K562 (cell line): ENCODE measurements at regions not wholly inside any gene's neighbourhood (a gene's known extent, or its start where the extent isn't known, plus 50 kb on each side); places are given as distances from the start of the nearest gene placed in this dataset.

ENCODE experiments used
- ATAC-seq: fragments of 200-7000 bp; cut with Tn5 transposase; 3 replicates; pipeline ENCODE4 v1.9.1; 2020; ENCODE audit warnings: moderate library complexity
- BruUV-seq: library from RNA; stranded (reverse); fragments of 400-500 nt; replicated peaks from 2 replicates; lab custom pipeline; 2021; lab: Mats Ljungman, UMichigan
- CTCF ChIA-PET: fragments of 300-600 bp; formaldehyde crosslinking; extraction: SDS; loops from one replicate; lab custom pipeline; 2021; ENCODE audit warnings: low intra/inter-chr PET ratio; lab: Yijun Ruan, JAX
- POLR2A ChIA-PET: fragments of 300-600, 350-650 bp; sonication (Branson Sonifier 250); formaldehyde crosslinking; extraction: SDS; loops from one replicate; lab custom pipeline; 2021; ENCODE audit warnings: antibody characterized with exemption, inconsistent platforms; lab: Yijun Ruan, JAX
- DNase-seq, 4 experiments: peaks; one replicate each; pipeline versions ENCODE4 v3.0.0 to v3.0.0-alpha.2; 2011 to 2018; ENCODE audit warnings: low spot score in 3 of 4, mixed read lengths in 3 of 4; ENCODE audit errors: extremely low read depth in 1 of 4
- FAIRE-seq: peaks from 2 replicates; lab custom pipeline; 2011; peaks lifted over from hg19 to GRCh38; lab: Jason Lieb, UNC
- H2AFZ ChIP-seq: 2 replicates; pipeline ENCODE4 v1.6.0; 2011; ENCODE audit warnings: low read depth, low read length, control low read depth, inconsistent platforms
- H3K27ac ChIP-seq: fragments of 200-600 bp; 3 replicates; pipeline ENCODE4 v1.8.0; 2011; ENCODE audit warnings: low read depth, mild to moderate bottlenecking, control low read depth, inconsistent platforms, low read length, moderate library complexity, mixed read lengths; ENCODE audit errors: extremely low read depth
- H3K27me3 ChIP-seq, 2 experiments: fragments of 300-600 bp in 1 of 2; 2 replicates in 1 of 2; 3 replicates in 1 of 2; pipeline versions ENCODE4 v1.6.0 to v1.8.0; 2011; ENCODE audit warnings: inconsistent platforms in 2 of 2, low read length in 2 of 2, mild to moderate bottlenecking in 1 of 2, mixed read lengths in 1 of 2, moderate library complexity in 1 of 2; ENCODE audit not compliant: control insufficient read depth in 2 of 2, insufficient read depth in 2 of 2
- H3K36me3 ChIP-seq: fragments of 300-600 bp; 3 replicates; pipeline ENCODE4 v1.8.0; 2011; ENCODE audit warnings: mild to moderate bottlenecking, low read length, inconsistent platforms; ENCODE audit not compliant: control insufficient read depth, insufficient read depth
- H3K4me1 ChIP-seq, 2 experiments: fragments of 200-600 bp in 1 of 2; replicated peaks in 1 of 2; 2 replicates in 1 of 2; 3 replicates in 1 of 2; pipeline versions ENCODE4 v1.5.1 to v1.8.0; 2011; ENCODE audit warnings: inconsistent platforms in 2 of 2, low read length in 2 of 2, mild to moderate bottlenecking in 1 of 2, mixed read lengths in 1 of 2, moderate library complexity in 1 of 2; ENCODE audit not compliant: control insufficient read depth in 2 of 2, insufficient read depth in 2 of 2
- H3K4me2 ChIP-seq: 2 replicates; pipeline ENCODE4 v1.6.1; 2011; ENCODE audit warnings: low read length, control low read depth, inconsistent platforms, mixed read lengths; ENCODE audit not compliant: insufficient read depth
- H3K4me3 ChIP-seq: fragments of 200-600 bp; sonication (generic), shearing (Covaris generic); 2 replicates; pipeline ENCODE4 v1.5.1; 2016; ENCODE audit warnings: control low read depth, inconsistent platforms
- H3K79me2 ChIP-seq: fragments of 200-600 bp; 3 replicates; pipeline ENCODE4 v1.8.0; 2011; ENCODE audit warnings: low read length, inconsistent platforms; ENCODE audit not compliant: control insufficient read depth, insufficient read depth
- H3K9ac ChIP-seq, 2 experiments: 2 replicates each; pipeline versions ENCODE4 v1.6.0 to v1.6.1; 2011; ENCODE audit warnings: low read depth in 2 of 2, low read length in 2 of 2, control low read depth in 1 of 2, inconsistent platforms in 1 of 2, mild to moderate bottlenecking in 1 of 2, mixed read lengths in 1 of 2; ENCODE audit not compliant: insufficient read depth in 1 of 2
- H3K9me1 ChIP-seq: one replicate; pipeline ENCODE4 v1.6.0; 2011; ENCODE audit warnings: inconsistent platforms, mild to moderate bottlenecking, low read length, moderate library complexity; ENCODE audit not compliant: control insufficient read depth, insufficient read depth
- H3K9me3 ChIP-seq: replicated peaks from 2 replicates; pipeline ENCODE4 v1.5.1; 2011; ENCODE audit warnings: low read depth, low read length, inconsistent platforms; ENCODE audit not compliant: control insufficient read depth, insufficient read depth
- H4K20me1 ChIP-seq: replicated peaks from 2 replicates; pipeline ENCODE4 v1.6.1; 2011; ENCODE audit warnings: low read length, inconsistent platforms, mixed read lengths; ENCODE audit not compliant: control insufficient read depth, insufficient read depth
- BRF1 ChIP-seq: IDR thresholded peaks from 3 replicates; pipeline ENCODE4 v1.6.1; 2011; ENCODE audit warnings: borderline replicate concordance, mild to moderate bottlenecking; ENCODE audit not compliant: insufficient read length; ENCODE audit errors: extremely low read depth
- CBX3 ChIP-seq, 2 experiments: IDR thresholded peaks; 1 replicate in 1 of 2; 2 replicates in 1 of 2; pipeline ENCODE4 v1.6.1; 2012; ENCODE audit warnings: inconsistent platforms in 2 of 2, low read length in 2 of 2, borderline replicate concordance in 1 of 2, control low read depth in 1 of 2
- CGGBP1 ChIP-seq: fragments of 250-450 bp; sonication (Bioruptor Pico); IDR thresholded peaks from 2 replicates; pipeline ENCODE4 v1.9.0; 2021; ENCODE audit warnings: mild to moderate bottlenecking
- CHD4 ChIP-seq: fragments of 200-600 bp; sonication (generic); IDR thresholded peaks from 3 replicates; pipeline ENCODE4 v1.6.1; 2012; ENCODE audit warnings: low read depth, mild to moderate bottlenecking, mixed read lengths, low read length, inconsistent platforms; ENCODE audit not compliant: insufficient read depth, insufficient replicate concordance, poor library complexity, severe bottlenecking
- CTBP1 ChIP-seq: fragments of 450-650 bp; IDR thresholded peaks from 2 replicates; pipeline ENCODE4 v1.6.1; 2016; ENCODE audit warnings: borderline replicate concordance
- DLX4 ChIP-seq: fragments of 250-450 bp; sonication (Bioruptor Pico); IDR thresholded peaks from 2 replicates; pipeline ENCODE4 v1.6.1; 2021; ENCODE audit warnings: mild to moderate bottlenecking
- DMBX1 ChIP-seq: fragments of 250-450 bp; sonication (Bioruptor Pico); IDR thresholded peaks from 2 replicates; pipeline ENCODE4 v1.8.0; 2022; ENCODE audit warnings: inconsistent platforms, mild to moderate bottlenecking, moderate library complexity, borderline replicate concordance
- FOXA3 ChIP-seq, 2 experiments: fragments of 450-650 bp in 1 of 2; sonication (generic) in 1 of 2; formaldehyde crosslinking; IDR thresholded peaks in 1 of 2; conservative IDR thresholded peaks in 1 of 2; 2 replicates each; pipeline versions ENCODE4 v1.4.0 to v1.8.0; 2020 to 2022; ENCODE audit warnings: mild to moderate bottlenecking in 2 of 2, missing genetic modification reagents in 1 of 2
- GATA2 ChIP-seq: sonication (generic); formaldehyde crosslinking; IDR thresholded peaks from 2 replicates; pipeline ENCODE4 v1.4.0; 2020; ENCODE audit warnings: mild to moderate bottlenecking, missing genetic modification reagents
- NR2F6 ChIP-seq: fragments of 450-650 bp; formaldehyde crosslinking; IDR thresholded peaks from 2 replicates; pipeline ENCODE4 v1.4.0; 2020; ENCODE audit warnings: mild to moderate bottlenecking
- RBBP5 ChIP-seq: fragments of 200-600 bp; sonication (generic); IDR thresholded peaks from 2 replicates; pipeline ENCODE4 v1.6.1; 2012; ENCODE audit warnings: borderline replicate concordance, mild to moderate bottlenecking, low read length, control low read depth, inconsistent platforms; ENCODE audit not compliant: insufficient read depth, poor library complexity, severe bottlenecking
- SRSF1 ChIP-seq: fragments of 200-400 bp; formaldehyde crosslinking; IDR thresholded peaks from 2 replicates; pipeline ENCODE4 v1.6.1; 2017; ENCODE audit warnings: mild to moderate bottlenecking, low read depth, low read length, moderate library complexity
- STAG1 ChIP-seq: sonication (generic); formaldehyde crosslinking; IDR thresholded peaks from 2 replicates; pipeline ENCODE4 v1.5.0; 2020; ENCODE audit warnings: missing genetic modification reagents, borderline replicate concordance
- TAF1 ChIP-seq: IDR thresholded peaks from 2 replicates; pipeline ENCODE4 v1.6.1; 2011; ENCODE audit warnings: mild to moderate bottlenecking, low read length, moderate library complexity; ENCODE audit not compliant: insufficient read depth, control insufficient read depth, severe bottlenecking; ENCODE audit errors: extremely low read depth
- TSC22D4 ChIP-seq: fragments of 450-650 bp; IDR thresholded peaks from 2 replicates; pipeline ENCODE4 v1.6.1; 2016; ENCODE audit warnings: missing genetic modification characterization, missing biosample characterization, control low read depth
- YY1 ChIP-seq, 3 experiments: IDR thresholded peaks; 2 replicates each; pipeline ENCODE4 v1.6.1; 2011; ENCODE audit warnings: low read length in 2 of 3, mild to moderate bottlenecking in 2 of 3, moderate library complexity in 2 of 3, borderline replicate concordance in 1 of 3, control low read depth in 1 of 3, low read depth in 1 of 3; ENCODE audit not compliant: insufficient read depth in 3 of 3, insufficient replicate concordance in 2 of 3, control insufficient read depth in 1 of 3, insufficient read length in 1 of 3; ENCODE audit errors: extremely low read depth in 1 of 3
- ZNF3 ChIP-seq: fragments of 250-450 bp; sonication (Bioruptor Pico); IDR thresholded peaks from 2 replicates; pipeline ENCODE4 v1.5.0; 2021; ENCODE audit warnings: mild to moderate bottlenecking, moderate library complexity
- ZNF324 ChIP-seq: fragments of 250-450 bp; sonication (Bioruptor Pico); IDR thresholded peaks from 2 replicates; pipeline ENCODE4 v1.4.0; 2020; ENCODE audit warnings: mild to moderate bottlenecking
- ZNF507 ChIP-seq: conservative IDR thresholded peaks from 2 replicates; pipeline ENCODE4 v1.6.1; 2017; ENCODE audit warnings: missing genetic modification characterization, missing compliant biosample characterization
- ZNF79 ChIP-seq: fragments of 250-450 bp; sonication (Bioruptor Pico); IDR thresholded peaks from 2 replicates; pipeline ENCODE4 v1.4.0; 2020; ENCODE audit warnings: low read depth, mild to moderate bottlenecking, moderate library complexity
- ZNF830 ChIP-seq: fragments of 250-450 bp; sonication (Bioruptor Pico); IDR thresholded peaks from 2 replicates; pipeline ENCODE4 v1.5.0; 2021; ENCODE audit warnings: mild to moderate bottlenecking
- whole genome bisulfite sequencing: fragments of 100-300 bp; shearing (Covaris generic); methylation state at CpG from one replicate; pipeline ENCODE4 v1.1.6; 2016; ENCODE audit warnings: low coverage, mixed read lengths; ENCODE audit not compliant: insufficient coverage; ENCODE audit errors: missing lambda C conversion rate; 5-methylcytosine and 5-hydroxymethylcytosine counted together
- in situ Hi-C: fragments of 300-500 bp; cut with MboI; formaldehyde crosslinking; loops from 4 replicates; pipeline ENCODE4 v1.15.0; 2018; ENCODE audit warnings: inconsistent platforms, mixed read lengths
- intact Hi-C: fragments of 100-400 bp; cut with micrococcal nuclease; formaldehyde crosslinking; loops from 2 replicates; pipeline ENCODE4 v1.14.2; 2022

DNA sequence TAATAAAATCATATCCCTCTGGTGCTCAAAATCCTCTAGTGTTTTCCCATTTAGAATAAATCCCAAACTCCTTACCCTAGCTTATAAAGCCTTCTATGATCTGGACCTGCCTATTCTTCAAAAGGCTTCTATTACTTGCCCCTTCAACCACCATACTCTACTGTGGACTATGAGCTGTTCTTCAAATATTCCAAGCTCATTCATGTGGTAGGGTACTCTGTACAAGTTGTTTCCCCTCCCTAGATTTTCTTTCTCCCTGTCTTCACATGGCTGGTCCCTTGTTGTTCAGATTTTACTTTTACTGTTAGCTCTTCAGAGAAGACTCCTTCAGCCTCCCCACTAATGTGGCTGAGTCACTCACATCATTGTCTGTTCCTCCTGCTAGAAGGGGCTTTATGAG lies 193.2 kb downstream of the OGFRL1 start:
- in situ Hi-C loops: no loop called here
- CTCF ChIA-PET: no interaction called here

GRCh38 chr6:71482742-71483141 lies 194.1 kb downstream of the OGFRL1 start:
- Histone ChIP-seq H3K27me3 (no peaks in the 10 kb centered on the region), H3K4me2 (no peak overlapping the region), H4K20me1 (no peaks in the 10 kb centered on the region), H3K9me3 (no peaks in the 10 kb centered on the region), H3K4me1 (no peaks in the 10 kb centered on the region), H3K36me3 (no peaks in the 10 kb centered on the region), H3K27ac (no peak overlapping the region), H2AFZ (no peak overlapping the region), H3K4me3 (no peak overlapping the region), H3K9ac (no peak overlapping the region), H3K79me2 (no peaks in the 10 kb centered on the region), H3K9me1 (no peaks in the 10 kb centered on the region)
- CTCF ChIA-PET: no interaction called here
- BruUV-seq: no TSS peak
- DNase-seq (no peak), ATAC-seq (no peak), FAIRE-seq (no peak)
- POLR2A ChIA-PET: no interaction called here
- intact Hi-C loops: no loop called here
- in situ Hi-C loops: no loop called here
- 0% methylated on average over 2 of the region's 2 CpGs for WGBS
- no peak for TF ChIP-seq ZNF79
- no peak for TF ChIP-seq YY1 (IDR thresholded peaks at IDR 0.05; ENCODE audit: borderline replicate concordance in 1 of 3, control insufficient read depth in 1 of 3, extremely low read depth in 1 of 3, insufficient read depth in 3 of 3, insufficient read length in 1 of 3, insufficient replicate concordance in 2 of 3, low read depth in 1 of 3, low read length in 2 of 3)
- no peak for TF ChIP-seq NR2F6 (CRISPR knock-in tag)
- no peak for TF ChIP-seq CHD4
- no peak for TF ChIP-seq TSC22D4 (tag)
- TF ChIP-seq SRSF1: no peak
- no peak for TF ChIP-seq RBBP5
- no peak for TF ChIP-seq DLX4 (CRISPR knock-in tag)
- TF ChIP-seq CGGBP1 (CRISPR knock-in tag): no peak
- no peak for TF ChIP-seq FOXA3 (CRISPR knock-in tag; conservative IDR thresholded peaks at IDR 0.05 in 1 of 2, IDR thresholded peaks at IDR 0.05 in 1 of 2)
- no peak for TF ChIP-seq TAF1

More for the DNA sequence above, 193.2 kb downstream of the OGFRL1 start:
- no peak overlapping the region for H3K4me3 ChIP-seq
- FAIRE-seq (no peak), ATAC-seq (no peak), DNase-seq (no peak)
- no peak overlapping the region for H3K9ac ChIP-seq
- no peak overlapping the region for H2AFZ ChIP-seq
- no peak overlapping the region for H3K27ac ChIP-seq
- no peaks in the 10 kb centered on the region for H3K9me3 ChIP-seq
- no peaks in the 10 kb centered on the region for H3K9me1 ChIP-seq
- no peaks in the 10 kb centered on the region for H4K20me1 ChIP-seq
- no peaks in the 10 kb centered on the region for H3K4me1 ChIP-seq
- H3K27me3 ChIP-seq: no peaks in the 10 kb centered on the region
- H3K36me3 ChIP-seq: no peaks in the 10 kb centered on the region
- TF ChIP-seq GATA2 (CRISPR knock-in tag) (no peak), ZNF3 (no peak), STAG1 (CRISPR knock-in tag) (no peak), ZNF324 (CRISPR knock-in tag) (no peak), ZNF507 (tag) (no peak), BRF1 (no peak), DMBX1 (CRISPR knock-in tag) (no peak), CTBP1 (no peak), CBX3 (IDR thresholded peaks at IDR 0.05; ENCODE audit: borderline replicate concordance in 1 of 2, low read length in 2 of 2) (no peak), ZNF830 (no peak)
- BruUV-seq: no TSS peak
- intact Hi-C loops: no loop called here
- H3K4me2 ChIP-seq: no peak overlapping the region
- POLR2A ChIA-PET: no interaction called here
- H3K79me2 ChIP-seq: no peaks in the 10 kb centered on the region
